DOHH2 (cell line): ENCODE measurements at regions not wholly inside any gene's neighbourhood (a gene's known extent, or its start where the extent isn't known, plus 50 kb on each side); places are given as distances from the start of the nearest gene placed in this dataset.

Experiments used
- H3F3A ChIP-seq: fragments of 200-600 bp; sonication (generic), shearing (Covaris generic); 2 replicates; pipeline ENCODE4 v1.6.0; 2016; ENCODE audit warnings: antibody characterized with exemption, mild to moderate bottlenecking; ENCODE audit not compliant: control insufficient read depth, insufficient read depth
- H3K27ac ChIP-seq: fragments of 200-600 bp; sonication (generic); 2 replicates; pipeline ENCODE4 v1.5.1; 2014; ENCODE audit warnings: low read depth, mild to moderate bottlenecking, low read length, moderate library complexity
- H3K27me3 ChIP-seq: fragments of 200-600 bp; sonication (generic); 2 replicates; pipeline ENCODE4 v1.6.1; 2014; ENCODE audit warnings: mild to moderate bottlenecking, low read length, mixed read lengths; ENCODE audit not compliant: control insufficient read depth
- H3K36me3 ChIP-seq: fragments of 200-600 bp; sonication (generic); 2 replicates; pipeline ENCODE4 v1.6.1; 2014; ENCODE audit warnings: mild to moderate bottlenecking, low read length, moderate library complexity, mixed read lengths; ENCODE audit not compliant: control insufficient read depth
- H3K4me1 ChIP-seq: fragments of 200-600 bp; sonication (generic); 2 replicates; pipeline ENCODE4 v1.6.1; 2014; ENCODE audit warnings: mild to moderate bottlenecking, low read length, mixed read lengths; ENCODE audit not compliant: control insufficient read depth
- H3K4me2 ChIP-seq: fragments of 200-600 bp; sonication (generic); 2 replicates; pipeline ENCODE4 v1.6.0; 2014; ENCODE audit warnings: mild to moderate bottlenecking, low read length, moderate library complexity
- H3K4me3 ChIP-seq: fragments of 200-600 bp; sonication (generic); 2 replicates; pipeline ENCODE4 v1.5.1; 2014; ENCODE audit warnings: mild to moderate bottlenecking, low read length, mixed read lengths
- H3K79me2 ChIP-seq: fragments of 200-600 bp; sonication (generic); 2 replicates; pipeline ENCODE4 v1.6.1; 2014; ENCODE audit warnings: mild to moderate bottlenecking, low read length, mixed read lengths; ENCODE audit not compliant: control insufficient read depth
- H3K9me2 ChIP-seq: fragments of 200-600 bp; sonication (generic); replicated peaks from 2 replicates; pipeline ENCODE4 v1.6.1; 2014; ENCODE audit warnings: mild to moderate bottlenecking, low read length, mixed read lengths; ENCODE audit not compliant: control insufficient read depth
- H3K9me3 ChIP-seq: fragments of 200-600 bp; sonication (generic); 2 replicates; pipeline ENCODE4 v1.6.1; 2014; ENCODE audit warnings: antibody characterized with exemption, low read length, mixed read lengths; ENCODE audit not compliant: control insufficient read depth, insufficient read depth
- H4K20me1 ChIP-seq: fragments of 200-600 bp; sonication (generic); 2 replicates; pipeline ENCODE4 v1.6.0; 2014; ENCODE audit warnings: low read depth, mild to moderate bottlenecking, antibody characterized with exemption, low read length, moderate library complexity; ENCODE audit not compliant: control insufficient read depth, insufficient read depth
- EZH2phosphoT487 ChIP-seq: fragments of 200-600 bp; sonication (generic); IDR thresholded peaks from 2 replicates; pipeline ENCODE4 v1.6.1; 2017; ENCODE audit warnings: borderline replicate concordance, mild to moderate bottlenecking, antibody characterized with exemption, low read length, moderate library complexity, mixed read lengths
- TF ChIP-seq, protein P1 (sequence below): fragments of 200-600 bp; sonication (generic); IDR thresholded peaks from one replicate; pipeline ENCODE4 v1.5.1; 2014; ENCODE audit warnings: antibody characterized with exemption, mild to moderate bottlenecking, low read depth, low read length; ENCODE audit not compliant: poor library complexity, severe bottlenecking

GRCh38 chr2:239892441-239893235 is 132.5 kb downstream of the NDUFA10 start:
- Histone ChIP-seq H3K79me2 (no peaks in the 10 kb centered on the region), H3K27me3 (peaks cover 4% of the 10 kb centered on the region), H3K27ac (no peak overlapping the region), H3K4me3 (no peak overlapping the region), H3F3A (no peaks in the 10 kb centered on the region), H3K9me2 (no peaks in the 10 kb centered on the region), H3K36me3 (no peaks in the 10 kb centered on the region), H3K9me3 (no peaks in the 10 kb centered on the region), H4K20me1 (no peaks in the 10 kb centered on the region), H3K4me1 (no peaks in the 10 kb centered on the region), H3K4me2 (peak overlapping the region; percentile 20; the same call in 1 of the 2 replicates)
- TF ChIP-seq, protein P1, sequence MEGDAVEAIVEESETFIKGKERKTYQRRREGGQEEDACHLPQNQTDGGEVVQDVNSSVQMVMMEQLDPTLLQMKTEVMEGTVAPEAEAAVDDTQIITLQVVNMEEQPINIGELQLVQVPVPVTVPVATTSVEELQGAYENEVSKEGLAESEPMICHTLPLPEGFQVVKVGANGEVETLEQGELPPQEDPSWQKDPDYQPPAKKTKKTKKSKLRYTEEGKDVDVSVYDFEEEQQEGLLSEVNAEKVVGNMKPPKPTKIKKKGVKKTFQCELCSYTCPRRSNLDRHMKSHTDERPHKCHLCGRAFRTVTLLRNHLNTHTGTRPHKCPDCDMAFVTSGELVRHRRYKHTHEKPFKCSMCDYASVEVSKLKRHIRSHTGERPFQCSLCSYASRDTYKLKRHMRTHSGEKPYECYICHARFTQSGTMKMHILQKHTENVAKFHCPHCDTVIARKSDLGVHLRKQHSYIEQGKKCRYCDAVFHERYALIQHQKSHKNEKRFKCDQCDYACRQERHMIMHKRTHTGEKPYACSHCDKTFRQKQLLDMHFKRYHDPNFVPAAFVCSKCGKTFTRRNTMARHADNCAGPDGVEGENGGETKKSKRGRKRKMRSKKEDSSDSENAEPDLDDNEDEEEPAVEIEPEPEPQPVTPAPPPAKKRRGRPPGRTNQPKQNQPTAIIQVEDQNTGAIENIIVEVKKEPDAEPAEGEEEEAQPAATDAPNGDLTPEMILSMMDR, result no peak
- no peak for TF ChIP-seq EZH2phosphoT487

DNA sequence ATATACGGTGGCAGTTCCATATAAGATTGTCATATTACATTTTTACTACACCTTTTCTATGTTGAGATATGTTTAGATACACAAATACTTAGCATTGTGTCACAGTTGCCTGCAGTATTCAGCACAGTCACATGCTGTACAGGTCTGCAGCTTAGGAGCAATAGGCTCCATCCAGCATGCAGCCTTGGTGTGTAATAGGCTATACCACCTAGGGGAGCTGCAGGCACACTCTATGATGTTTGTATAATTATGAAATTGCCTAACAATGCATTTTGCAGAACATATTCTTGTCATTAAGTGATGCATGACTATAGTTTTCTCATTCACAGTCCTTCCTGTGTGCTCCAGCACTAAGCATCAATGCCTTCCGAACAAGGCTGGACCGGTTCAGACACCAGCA is 133.4 kb downstream of the NDUFA10 start:
- H3K4me1 ChIP-seq, result no peaks in the 10 kb centered on the region
- no peak overlapping the region for H3K27ac ChIP-seq
- no peaks in the 10 kb centered on the region for H3K9me2 ChIP-seq
- H3K36me3 ChIP-seq, result no peaks in the 10 kb centered on the region
- H3K79me2 ChIP-seq, result no peaks in the 10 kb centered on the region
- no peak overlapping the region for H3K4me2 ChIP-seq
- no peaks in the 10 kb centered on the region for H3F3A ChIP-seq
- TF ChIP-seq, protein P1, result no peak
- no peak for TF ChIP-seq EZH2phosphoT487
- H4K20me1 ChIP-seq, result no peaks in the 10 kb centered on the region
- peaks cover 5% of the 10 kb centered on the region for H3K27me3 ChIP-seq
- no peaks in the 10 kb centered on the region for H3K9me3 ChIP-seq
- no peak overlapping the region for H3K4me3 ChIP-seq

GRCh38 chr2:239890206-239890746 is 134.9 kb downstream of the NDUFA10 start:
- H3K4me2 ChIP-seq, result no peak overlapping the region
- H3K4me3 ChIP-seq, result no peak overlapping the region
- H3K9me2 ChIP-seq, result no peaks in the 10 kb centered on the region
- H3K4me1 ChIP-seq, result no peaks in the 10 kb centered on the region
- H4K20me1 ChIP-seq, result no peaks in the 10 kb centered on the region
- TF ChIP-seq, protein P1, result no peak
- TF ChIP-seq EZH2phosphoT487, result no peak
- peaks cover 5% of the 10 kb centered on the region; the same call in 1 of the 2 replicates for H3K27me3 ChIP-seq
- H3K36me3 ChIP-seq, result no peaks in the 10 kb centered on the region
- H3K9me3 ChIP-seq, result no peaks in the 10 kb centered on the region
- no peak overlapping the region for H3K27ac ChIP-seq
- no peaks in the 10 kb centered on the region for H3K79me2 ChIP-seq
- no peaks in the 10 kb centered on the region for H3F3A ChIP-seq
